ENCODE measurements at regions not wholly inside any gene's neighbourhood (a gene's known extent, or its start where the extent isn't known, plus 50 kb on each side); places are given as distances from the start of the nearest gene placed in this dataset.

GRCh38 chr10:44636625-44637024 lies 251.7 kb upstream of the CXCL12 start:
- H3K79me2 ChIP-seq (ENCODE audit: insufficient read depth, low read length): no peaks in the 10 kb centered on the region
- no peaks in the 10 kb centered on the region for H3F3A ChIP-seq (ENCODE audit: insufficient read depth)
- no peaks in the 10 kb centered on the region for H3K27me3 ChIP-seq (ENCODE audit: low read length)
- no peak overlapping the region for H3K27ac ChIP-seq (ENCODE audit: low read depth, low read length)
- no peaks in the 10 kb centered on the region for H4K20me1 ChIP-seq (ENCODE audit: low read depth, low read length)
- H3K9ac ChIP-seq (ENCODE audit: low read length): no peak overlapping the region
- TF ChIP-seq CTCF (IDR thresholded peaks at IDR 0.05; ENCODE audit: insufficient read depth, low read length, poor library complexity, severe bottlenecking) (no peak), EZH2phosphoT487 (conservative IDR thresholded peaks at IDR 0.05; ENCODE audit: low read length) (no peak)
- no peak overlapping the region for H3K4me2 ChIP-seq (ENCODE audit: low read depth, low read length, poor library complexity, severe bottlenecking)
- no peaks in the 10 kb centered on the region for H3K36me3 ChIP-seq (ENCODE audit: low read length)
- no peaks in the 10 kb centered on the region for H3K9me2 ChIP-seq (replicated peaks; ENCODE audit: insufficient read depth, low read length)
- H2AFZ ChIP-seq (ENCODE audit: low read depth, low read length, severe bottlenecking): no peak overlapping the region
- H3K4me3 ChIP-seq (ENCODE audit: insufficient read depth, low read length, poor library complexity, severe bottlenecking): no peak overlapping the region
- H3K9me3 ChIP-seq (ENCODE audit: insufficient read depth, low read length): peaks cover 5% of the 10 kb centered on the region; the same call in 1 of the 2 replicates

GRCh38 chr10:44640429-44640828 lies 255.5 kb upstream of the CXCL12 start:
- no peaks in the 10 kb centered on the region for H3K36me3 ChIP-seq (ENCODE audit: low read length)
- H3K4me2 ChIP-seq (ENCODE audit: low read depth, low read length, poor library complexity, severe bottlenecking): no peak overlapping the region
- peaks cover 5% of the 10 kb centered on the region; the same call in 1 of the 2 replicates for H3K9me3 ChIP-seq (ENCODE audit: insufficient read depth, low read length)
- H3K27ac ChIP-seq (ENCODE audit: low read depth, low read length): no peak overlapping the region
- no peak overlapping the region for H3K9ac ChIP-seq (ENCODE audit: low read length)
- H3K79me2 ChIP-seq (ENCODE audit: insufficient read depth, low read length): no peaks in the 10 kb centered on the region
- TF ChIP-seq EZH2phosphoT487 (conservative IDR thresholded peaks at IDR 0.05; ENCODE audit: low read length) (no peak), CTCF (IDR thresholded peaks at IDR 0.05; ENCODE audit: insufficient read depth, low read length, poor library complexity, severe bottlenecking) (no peak)
- no peak overlapping the region for H2AFZ ChIP-seq (ENCODE audit: low read depth, low read length, severe bottlenecking)
- H4K20me1 ChIP-seq (ENCODE audit: low read depth, low read length): no peaks in the 10 kb centered on the region
- no peaks in the 10 kb centered on the region for H3F3A ChIP-seq (ENCODE audit: insufficient read depth)
- no peaks in the 10 kb centered on the region for H3K27me3 ChIP-seq (ENCODE audit: low read length)
- H3K9me2 ChIP-seq (replicated peaks; ENCODE audit: insufficient read depth, low read length): no peaks in the 10 kb centered on the region
- H3K4me3 ChIP-seq (ENCODE audit: insufficient read depth, low read length, poor library complexity, severe bottlenecking): no peak overlapping the region

GRCh38 chr10:44647473-44647872 lies 262.6 kb upstream of the CXCL12 start:
- no peak overlapping the region for H3K4me2 ChIP-seq (ENCODE audit: low read depth, low read length, poor library complexity, severe bottlenecking)
- no peaks in the 10 kb centered on the region for H3K79me2 ChIP-seq (ENCODE audit: insufficient read depth, low read length)
- H2AFZ ChIP-seq (ENCODE audit: low read depth, low read length, severe bottlenecking): no peak overlapping the region
- no peaks in the 10 kb centered on the region for H3K27me3 ChIP-seq (ENCODE audit: low read length)
- H3K36me3 ChIP-seq (ENCODE audit: low read length): no peaks in the 10 kb centered on the region
- no peaks in the 10 kb centered on the region for H3K9me3 ChIP-seq (ENCODE audit: insufficient read depth, low read length)
- H3K4me3 ChIP-seq (ENCODE audit: insufficient read depth, low read length, poor library complexity, severe bottlenecking): no peak overlapping the region
- H4K20me1 ChIP-seq (ENCODE audit: low read depth, low read length): no peaks in the 10 kb centered on the region
- H3K9me2 ChIP-seq (replicated peaks; ENCODE audit: insufficient read depth, low read length): no peaks in the 10 kb centered on the region
- no peak overlapping the region for H3K27ac ChIP-seq (ENCODE audit: low read depth, low read length)
- H3K9ac ChIP-seq (ENCODE audit: low read length): no peak overlapping the region
- TF ChIP-seq CTCF (IDR thresholded peaks at IDR 0.05; ENCODE audit: insufficient read depth, low read length, poor library complexity, severe bottlenecking) (no peak), EZH2phosphoT487 (conservative IDR thresholded peaks at IDR 0.05; ENCODE audit: low read length) (no peak)
- no peaks in the 10 kb centered on the region for H3F3A ChIP-seq (ENCODE audit: insufficient read depth)
